ENCODE measurements at regions not wholly inside any gene's neighbourhood (a gene's known extent, or its start where the extent isn't known, plus 50 kb on each side); places are given as distances from the start of the nearest gene placed in this dataset.

DNA sequence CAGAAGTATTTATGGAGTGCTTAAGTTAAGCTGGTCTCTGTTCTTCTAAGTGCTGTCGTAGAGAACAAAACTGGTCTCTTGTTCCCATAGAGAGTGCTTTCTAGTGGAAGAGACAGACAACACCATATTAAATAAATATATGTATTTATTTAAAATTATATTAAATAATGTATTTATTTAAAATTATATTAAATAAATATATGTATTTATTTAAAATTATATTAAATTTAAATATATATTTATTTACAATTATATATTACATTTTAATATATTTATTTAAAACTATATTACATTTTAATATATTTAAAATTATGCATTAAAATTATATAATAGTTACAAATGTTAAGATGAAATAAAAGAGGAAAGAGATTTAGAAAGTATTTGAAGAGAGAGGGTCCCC, 175.5 kb upstream of the OLFM3 start:
- TF ChIP-seq CTCF (IDR thresholded peaks at IDR 0.05) (no peak), EP300 (IDR thresholded peaks at IDR 0.05) (no peak), POLR2AphosphoS5 (IDR thresholded peaks at IDR 0.05) (no peak)

Measured in upper lobe of left lung (tissue), 4 donors.